ENCODE measurements at regions not wholly inside any gene's neighbourhood (a gene's known extent, or its start where the extent isn't known, plus 50 kb on each side); places are given as distances from the start of the nearest gene placed in this dataset.
"Not testable (repeated sequence)": the region's sequence is repeated elsewhere in the genome, so short reads cannot be mapped to it uniquely, and the experiment has no call there.

GRCh38 chr2:186135686-186136085 lies 350.4 kb upstream of the ZC3H15 start:
- Histone ChIP-seq H3K4me1 (ENCODE audit: insufficient read depth, low read length) (peaks cover 7% of the 10 kb centered on the region; the same call in 1 of the 2 replicates), H3K9ac (ENCODE audit: low read depth, low read length) (no peak overlapping the region), H3K9me3 (ENCODE audit: insufficient read depth, low read depth, low read length) (no peaks in the 10 kb centered on the region), H3K27ac (ENCODE audit: low read length) (no peak overlapping the region), H3K4me3 (ENCODE audit: low read length) (no peak overlapping the region), H3K27me3 (ENCODE audit: insufficient read depth, low read length) (no peaks in the 10 kb centered on the region), H3K36me3 (ENCODE audit: insufficient read depth, low read depth, low read length) (no peaks in the 10 kb centered on the region)

- H3K9ac ChIP-seq (ENCODE audit: low read depth, low read length), result no peak overlapping the region
These were observed 349.2 kb upstream of the ZC3H15 start for GRCh38 chr2:186136860-186137259.

GRCh38 chr2:186138845-186139244 lies 347.2 kb upstream of the ZC3H15 start:
- H3K9me3 ChIP-seq (ENCODE audit: insufficient read depth, low read depth, low read length), result no peaks in the 10 kb centered on the region
- H3K36me3 ChIP-seq (ENCODE audit: insufficient read depth, low read depth, low read length), result no peaks in the 10 kb centered on the region
- H3K27me3 ChIP-seq (ENCODE audit: insufficient read depth, low read length), result no peaks in the 10 kb centered on the region
- no peak overlapping the region for H3K27ac ChIP-seq (ENCODE audit: low read length)
- no peaks in the 10 kb centered on the region for H3K4me1 ChIP-seq (ENCODE audit: insufficient read depth, low read length)
- H3K4me3 ChIP-seq (ENCODE audit: low read length), result no peak overlapping the region
- no peak overlapping the region for H3K9ac ChIP-seq (ENCODE audit: low read depth, low read length)

More at GRCh38 chr2:186136860-186137259, 349.2 kb upstream of the ZC3H15 start:
- Histone ChIP-seq H3K27me3 (ENCODE audit: insufficient read depth, low read length) (no peaks in the 10 kb centered on the region), H3K36me3 (ENCODE audit: insufficient read depth, low read depth, low read length) (no peaks in the 10 kb centered on the region), H3K4me1 (ENCODE audit: insufficient read depth, low read length) (no peaks in the 10 kb centered on the region), H3K27ac (ENCODE audit: low read length) (no peak overlapping the region), H3K9me3 (ENCODE audit: insufficient read depth, low read depth, low read length) (no peaks in the 10 kb centered on the region), H3K4me3 (ENCODE audit: low read length) (no peak overlapping the region)

DNA sequence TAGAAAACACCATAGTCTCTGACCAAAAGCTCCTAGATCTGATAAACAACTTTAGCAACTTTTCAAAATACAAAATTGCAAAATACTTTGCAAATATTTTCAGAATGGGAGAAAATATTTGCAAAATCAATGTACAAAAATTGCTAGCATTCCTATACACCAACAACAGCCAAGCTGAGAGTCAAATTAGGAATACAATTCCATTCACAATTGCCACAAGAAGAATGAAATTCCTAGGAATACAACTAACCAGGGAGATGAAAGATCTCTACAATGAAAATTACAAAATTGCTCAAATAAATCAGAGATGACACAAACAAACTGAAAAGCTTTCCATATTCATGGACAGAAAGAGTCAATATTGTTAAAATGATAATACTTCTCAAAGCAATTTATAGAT lies 327.0 kb upstream of the ZC3H15 start:
- no peaks in the 10 kb centered on the region for H3K4me1 ChIP-seq (ENCODE audit: insufficient read depth, low read length)
- no peak overlapping the region for H3K9ac ChIP-seq (ENCODE audit: low read depth, low read length)
- no peaks in the 10 kb centered on the region for H3K27me3 ChIP-seq (ENCODE audit: insufficient read depth, low read length)
- no peak overlapping the region for H3K4me3 ChIP-seq (ENCODE audit: low read length)
- no peak overlapping the region for H3K27ac ChIP-seq (ENCODE audit: low read length)
- H3K9me3 ChIP-seq (ENCODE audit: insufficient read depth, low read depth, low read length), result peaks cover 16% of the 10 kb centered on the region; the same call in 1 of the 2 replicates
- H3K36me3 ChIP-seq (ENCODE audit: insufficient read depth, low read depth, low read length), result no peaks in the 10 kb centered on the region

GRCh38 chr2:186164325-186164724 lies 321.7 kb upstream of the ZC3H15 start:
- no peaks in the 10 kb centered on the region for H3K27me3 ChIP-seq (ENCODE audit: insufficient read depth, low read length)
- no peak overlapping the region for H3K27ac ChIP-seq (ENCODE audit: low read length)
- H3K4me1 ChIP-seq (ENCODE audit: insufficient read depth, low read length), result no peaks in the 10 kb centered on the region
- H3K36me3 ChIP-seq (ENCODE audit: insufficient read depth, low read depth, low read length), result no peaks in the 10 kb centered on the region
- no peak overlapping the region for H3K9ac ChIP-seq (ENCODE audit: low read depth, low read length)
- no peak overlapping the region for H3K4me3 ChIP-seq (ENCODE audit: low read length)
- H3K9me3 ChIP-seq (ENCODE audit: insufficient read depth, low read depth, low read length), result peaks cover 8% of the 10 kb centered on the region; the same call in 1 of the 2 replicates

DNA sequence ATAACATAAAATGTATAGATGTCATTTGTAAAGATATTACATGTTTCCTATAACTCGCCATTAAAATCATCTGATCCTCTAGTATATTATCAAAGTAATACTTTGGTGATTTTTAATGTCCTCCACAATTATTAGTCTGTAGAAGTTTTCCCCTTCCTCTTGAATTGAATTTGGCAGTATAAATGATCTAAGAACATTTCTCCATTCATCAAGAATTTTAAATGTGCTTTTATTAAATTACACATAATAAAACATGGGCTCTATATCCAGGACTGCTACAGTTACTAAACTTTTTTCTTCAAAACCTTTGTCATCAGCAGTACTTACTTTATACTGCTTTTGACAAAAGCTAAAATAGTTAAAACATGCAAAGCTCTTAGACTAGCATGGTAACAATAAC lies 315.4 kb upstream of the ZC3H15 start:
- Histone ChIP-seq H3K4me3 (ENCODE audit: low read length) (no peak overlapping the region), H3K27me3 (ENCODE audit: insufficient read depth, low read length) (no peaks in the 10 kb centered on the region), H3K36me3 (ENCODE audit: insufficient read depth, low read depth, low read length) (no peaks in the 10 kb centered on the region), H3K27ac (ENCODE audit: low read length) (no peak overlapping the region), H3K4me1 (ENCODE audit: insufficient read depth, low read length) (no peaks in the 10 kb centered on the region), H3K9me3 (ENCODE audit: insufficient read depth, low read depth, low read length) (no peaks in the 10 kb centered on the region), H3K9ac (ENCODE audit: low read depth, low read length) (no peak overlapping the region)

DNA sequence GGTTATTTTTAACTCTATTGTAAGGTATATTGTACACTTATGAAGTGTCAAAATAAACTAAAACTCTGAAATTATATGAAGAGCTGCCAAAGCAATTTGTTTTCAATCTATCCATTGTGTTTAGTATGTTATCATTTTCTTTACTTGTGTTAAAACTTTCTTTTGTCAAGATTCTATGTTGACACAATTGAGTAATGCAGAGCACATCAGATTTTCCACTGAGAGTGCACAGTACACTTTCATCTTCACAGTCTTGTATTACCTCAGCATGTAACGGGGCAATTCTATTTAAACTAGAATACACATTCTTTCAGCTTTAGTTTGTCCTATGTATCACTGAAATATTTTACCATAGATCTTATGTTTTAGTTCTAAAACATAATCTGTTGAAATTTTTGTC lies 304.4 kb upstream of the ZC3H15 start:
- Histone ChIP-seq H3K27ac (ENCODE audit: low read length) (no peak overlapping the region), H3K27me3 (ENCODE audit: insufficient read depth, low read length) (no peaks in the 10 kb centered on the region), H3K4me3 (ENCODE audit: low read length) (no peak overlapping the region), H3K9ac (ENCODE audit: low read depth, low read length) (no peak overlapping the region), H3K36me3 (ENCODE audit: insufficient read depth, low read depth, low read length) (no peaks in the 10 kb centered on the region), H3K9me3 (ENCODE audit: insufficient read depth, low read depth, low read length) (peaks cover 3% of the 10 kb centered on the region; the same call in 1 of the 2 replicates), H3K4me1 (ENCODE audit: insufficient read depth, low read length) (no peaks in the 10 kb centered on the region)

- not testable (repeated sequence) for H3K27me3 ChIP-seq (ENCODE audit: insufficient read depth, low read length); H3K9me3 ChIP-seq (ENCODE audit: insufficient read depth, low read depth, low read length); H3K4me3 ChIP-seq (ENCODE audit: low read length); H3K9ac ChIP-seq (ENCODE audit: low read depth, low read length); H3K27ac ChIP-seq (ENCODE audit: low read length); H3K36me3 ChIP-seq (ENCODE audit: insufficient read depth, low read depth, low read length); H3K4me1 ChIP-seq (ENCODE audit: insufficient read depth, low read length)
These were observed 303.7 kb upstream of the ZC3H15 start for GRCh38 chr2:186182366-186182765.

GRCh38 chr2:186183406-186183805 lies 302.7 kb upstream of the ZC3H15 start:
- Histone ChIP-seq H3K36me3 (ENCODE audit: insufficient read depth, low read depth, low read length) (no peaks in the 10 kb centered on the region), H3K9ac (ENCODE audit: low read depth, low read length) (no peak overlapping the region), H3K27me3 (ENCODE audit: insufficient read depth, low read length) (no peaks in the 10 kb centered on the region), H3K4me3 (ENCODE audit: low read length) (no peak overlapping the region), H3K9me3 (ENCODE audit: insufficient read depth, low read depth, low read length) (peaks cover 7% of the 10 kb centered on the region; the same call in 1 of the 2 replicates), H3K27ac (ENCODE audit: low read length) (no peak overlapping the region), H3K4me1 (ENCODE audit: insufficient read depth, low read length) (no peaks in the 10 kb centered on the region)

DNA sequence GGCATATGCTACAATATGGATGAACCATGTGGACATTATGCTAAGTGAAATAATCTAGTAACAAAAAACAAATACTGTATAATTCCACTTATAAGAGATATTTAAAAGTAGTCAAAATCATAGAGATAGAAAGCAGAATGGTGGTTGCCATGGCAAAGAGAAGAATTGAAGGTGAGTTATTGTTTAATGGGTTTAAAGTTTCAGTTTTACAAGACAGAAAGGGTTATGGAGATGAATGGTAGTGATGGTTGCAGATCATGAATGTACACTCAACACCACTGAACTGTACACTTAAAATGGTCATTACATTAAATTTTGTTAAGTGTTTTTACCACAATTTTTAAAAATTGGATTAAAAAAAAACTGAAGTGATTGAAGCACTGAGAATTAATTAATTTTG lies 298.2 kb upstream of the ZC3H15 start:
- H3K4me3 ChIP-seq (ENCODE audit: low read length), result no peak overlapping the region
- no peaks in the 10 kb centered on the region for H3K36me3 ChIP-seq (ENCODE audit: insufficient read depth, low read depth, low read length)
- H3K27me3 ChIP-seq (ENCODE audit: insufficient read depth, low read length), result no peaks in the 10 kb centered on the region
- no peak overlapping the region for H3K27ac ChIP-seq (ENCODE audit: low read length)
- H3K4me1 ChIP-seq (ENCODE audit: insufficient read depth, low read length), result no peaks in the 10 kb centered on the region
- H3K9ac ChIP-seq (ENCODE audit: low read depth, low read length), result no peak overlapping the region
- peaks cover 7% of the 10 kb centered on the region; the same call in 1 of the 2 replicates for H3K9me3 ChIP-seq (ENCODE audit: insufficient read depth, low read depth, low read length)

DNA sequence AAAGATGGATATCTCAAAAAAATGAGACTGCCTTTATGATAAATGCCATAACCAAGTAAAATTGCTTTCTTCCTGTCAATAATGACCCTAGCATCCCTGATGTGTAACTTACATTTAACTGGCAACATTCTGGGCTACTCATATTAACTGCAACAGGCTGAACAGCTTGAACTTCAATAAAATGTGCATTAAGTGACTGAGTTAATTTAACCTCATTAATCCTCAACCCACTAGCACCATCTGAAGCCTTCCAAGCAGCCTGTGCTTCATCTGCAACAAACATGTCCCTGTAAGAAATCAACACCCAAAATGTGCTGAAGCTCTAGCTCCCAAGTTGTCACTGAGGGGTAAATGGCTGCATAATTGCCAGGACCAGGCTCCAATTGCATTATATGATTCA lies 296.2 kb upstream of the ZC3H15 start:
- Histone ChIP-seq H3K4me3 (ENCODE audit: low read length) (no peak overlapping the region), H3K27me3 (ENCODE audit: insufficient read depth, low read length) (no peaks in the 10 kb centered on the region), H3K9ac (ENCODE audit: low read depth, low read length) (no peak overlapping the region), H3K4me1 (ENCODE audit: insufficient read depth, low read length) (no peaks in the 10 kb centered on the region), H3K9me3 (ENCODE audit: insufficient read depth, low read depth, low read length) (peaks cover 7% of the 10 kb centered on the region; the same call in 1 of the 2 replicates), H3K36me3 (ENCODE audit: insufficient read depth, low read depth, low read length) (no peaks in the 10 kb centered on the region), H3K27ac (ENCODE audit: low read length) (no peak overlapping the region)

- no peaks in the 10 kb centered on the region for H3K27me3 ChIP-seq (ENCODE audit: insufficient read depth, low read length)
- no peak overlapping the region for H3K4me3 ChIP-seq (ENCODE audit: low read length)
- no peak overlapping the region for H3K27ac ChIP-seq (ENCODE audit: low read length)
- H3K36me3 ChIP-seq (ENCODE audit: insufficient read depth, low read depth, low read length), result no peaks in the 10 kb centered on the region
- H3K4me1 ChIP-seq (ENCODE audit: insufficient read depth, low read length), result no peaks in the 10 kb centered on the region
- H3K9ac ChIP-seq (ENCODE audit: low read depth, low read length), result no peak overlapping the region
- H3K9me3 ChIP-seq (ENCODE audit: insufficient read depth, low read depth, low read length), result no peaks in the 10 kb centered on the region
These were observed 290.4 kb upstream of the ZC3H15 start for GRCh38 chr2:186195696-186196095.

DNA sequence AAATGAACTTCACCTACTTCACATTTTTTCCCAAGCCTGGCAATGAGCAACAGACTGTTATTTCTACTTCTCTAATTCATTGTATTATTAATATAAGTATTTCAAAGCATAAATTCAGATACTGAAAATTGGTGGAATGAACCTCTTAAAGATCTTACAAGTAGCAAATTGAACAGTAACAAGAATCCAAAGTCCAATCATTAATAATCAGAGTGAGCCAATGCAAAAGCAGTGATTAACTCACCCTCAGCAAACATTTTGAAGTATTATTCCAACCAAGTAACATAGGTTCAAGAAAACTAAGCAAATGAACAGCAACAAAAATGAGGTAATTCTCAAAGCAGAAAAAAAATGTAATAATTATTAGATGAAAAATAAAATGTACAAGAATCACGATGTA lies 288.1 kb upstream of the ZC3H15 start:
- Histone ChIP-seq H3K9me3 (ENCODE audit: insufficient read depth, low read depth, low read length) (no peaks in the 10 kb centered on the region), H3K27me3 (ENCODE audit: insufficient read depth, low read length) (no peaks in the 10 kb centered on the region), H3K27ac (ENCODE audit: low read length) (no peak overlapping the region), H3K36me3 (ENCODE audit: insufficient read depth, low read depth, low read length) (no peaks in the 10 kb centered on the region), H3K4me1 (ENCODE audit: insufficient read depth, low read length) (no peaks in the 10 kb centered on the region), H3K4me3 (ENCODE audit: low read length) (no peak overlapping the region), H3K9ac (ENCODE audit: low read depth, low read length) (no peak overlapping the region)

All from iPS-20b (cell line).